ENCODE measurements at regions not wholly inside any gene's neighbourhood (a gene's known extent, or its start where the extent isn't known, plus 50 kb on each side); places are given as distances from the start of the nearest gene placed in this dataset.

DNA sequence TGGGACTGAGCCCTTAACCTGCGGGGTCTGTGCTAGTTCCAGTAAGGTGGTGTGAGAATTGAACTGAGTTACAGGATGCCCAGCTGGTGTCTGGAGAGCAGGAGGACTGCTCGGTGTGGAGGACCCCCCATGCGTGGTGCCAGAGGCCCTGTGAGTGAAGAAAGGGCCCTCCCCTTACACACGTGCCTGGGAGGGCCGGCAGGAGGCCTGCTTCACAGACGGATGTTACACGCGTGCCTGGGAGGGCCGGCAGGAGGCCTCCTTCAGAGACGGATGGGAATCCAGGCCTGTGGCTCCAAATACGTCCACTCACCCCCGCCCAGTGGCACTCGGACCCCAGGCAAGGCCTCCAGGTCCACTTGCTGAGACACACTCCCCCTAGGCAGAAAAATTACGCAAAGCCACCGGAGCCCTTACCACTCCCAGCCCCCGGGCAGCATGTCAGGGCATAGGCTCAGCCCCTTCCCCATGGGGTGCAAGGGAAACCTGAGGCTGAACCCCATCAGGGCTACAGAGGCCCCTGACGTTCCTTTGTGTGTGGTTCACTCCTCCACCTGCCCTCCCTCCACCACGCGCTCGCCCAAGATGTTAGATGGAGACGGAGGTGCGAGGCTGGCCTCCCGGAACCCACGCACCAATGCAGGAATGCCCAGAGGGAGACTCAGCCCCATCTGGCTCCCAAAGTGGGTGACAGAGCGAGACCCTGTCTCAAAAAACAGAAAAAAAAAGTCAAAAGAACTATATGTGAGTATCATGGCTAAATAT lies 227.8 kb downstream of the BRD1 start:
- DNase-seq, result no peak

DNA sequence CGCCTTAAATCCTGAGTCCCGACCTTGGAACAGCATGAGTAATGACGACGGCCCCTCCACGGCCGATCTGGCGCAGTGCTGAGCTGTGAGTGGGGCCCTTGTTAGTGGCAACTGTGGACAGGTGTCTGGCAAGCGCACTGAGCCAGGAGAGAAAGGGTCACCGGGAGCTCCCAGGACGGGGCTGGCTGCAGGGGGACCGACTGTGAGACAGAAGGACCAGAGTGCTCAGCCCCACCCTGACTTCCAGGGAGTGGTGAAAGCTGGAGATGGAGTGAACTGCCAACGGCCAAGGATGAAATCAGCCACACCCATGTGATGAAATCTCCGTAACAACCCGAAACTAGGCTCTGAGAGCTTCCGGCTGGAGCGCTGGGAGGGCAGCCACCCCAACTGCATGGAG lies 228.6 kb downstream of the BRD1 start:
- DNase-seq, result no peak

DNA sequence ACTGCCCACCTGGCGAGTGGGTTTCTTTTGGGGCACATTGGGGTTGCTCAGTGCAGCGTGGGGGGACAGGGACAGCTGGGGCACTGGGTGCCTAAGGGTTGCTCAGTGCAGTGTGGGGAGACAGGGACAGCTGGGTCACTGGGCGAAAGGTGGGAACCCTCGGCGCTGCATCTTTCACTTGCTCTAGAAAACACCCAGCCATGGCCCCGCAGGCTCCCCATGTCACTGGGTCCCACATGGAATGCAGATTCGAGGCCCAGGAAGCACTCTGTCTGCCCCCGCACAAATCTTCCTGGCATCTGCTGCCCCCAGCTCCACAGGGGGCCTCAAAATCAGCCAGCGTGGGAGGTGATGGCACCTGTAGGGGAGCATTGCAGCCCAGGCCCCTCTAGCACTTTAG lies 229.3 kb downstream of the BRD1 start:
- DNase-seq, result no peak

DNA sequence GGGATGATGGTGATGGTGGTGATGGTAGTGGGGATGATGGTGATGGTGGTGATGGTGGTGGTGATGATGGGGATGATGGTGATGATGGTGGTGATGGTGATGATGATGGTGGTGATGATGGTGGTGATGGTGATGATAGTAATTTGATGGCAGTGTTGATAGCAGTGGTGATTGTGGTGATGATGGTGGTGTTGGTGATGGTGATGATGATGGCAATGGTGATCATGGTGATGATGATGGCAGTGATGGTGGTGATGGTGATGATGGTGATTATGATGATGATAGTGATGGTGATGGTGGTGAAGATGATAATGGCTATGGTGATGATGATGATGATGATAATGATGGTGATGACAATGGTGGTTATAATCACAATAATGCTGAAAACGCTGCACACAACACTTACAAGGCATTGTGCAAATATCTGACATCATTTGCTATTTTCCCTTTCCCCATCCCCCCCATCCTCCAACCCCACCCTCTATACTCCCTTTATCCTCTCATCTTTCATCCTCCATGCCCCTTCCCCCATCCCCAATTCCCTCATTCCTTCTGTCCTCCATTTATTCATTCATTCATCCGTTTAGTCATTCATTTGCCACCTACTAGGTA lies 230.1 kb downstream of the BRD1 start:
- no peak for DNase-seq

DNA sequence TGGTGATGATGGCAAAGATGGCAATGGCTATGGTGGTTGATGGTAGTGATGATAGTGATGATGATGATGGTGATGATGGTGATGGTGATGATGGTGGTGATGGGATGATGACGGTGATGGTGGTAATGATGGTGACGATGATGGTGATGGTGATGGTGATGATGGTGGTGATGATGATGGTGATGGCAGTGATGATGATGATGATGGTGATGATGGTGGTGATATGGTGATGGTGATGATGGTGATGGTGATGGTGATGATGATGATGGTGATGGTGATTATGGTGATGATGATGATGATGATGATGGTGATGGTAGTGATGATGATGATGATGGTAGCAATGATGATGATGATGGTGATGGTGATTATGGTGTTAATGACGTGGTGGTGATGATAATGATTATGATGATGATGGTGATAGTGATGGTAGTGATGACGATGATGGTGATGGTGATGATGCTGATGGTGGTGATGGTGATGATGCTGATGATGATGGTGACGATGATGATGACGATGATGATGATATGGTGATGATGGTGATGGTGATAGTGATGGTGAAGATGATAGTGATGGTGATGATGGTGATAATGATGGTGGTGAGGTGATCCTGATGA lies 232.1 kb downstream of the BRD1 start:
- no peak for DNase-seq

DNA sequence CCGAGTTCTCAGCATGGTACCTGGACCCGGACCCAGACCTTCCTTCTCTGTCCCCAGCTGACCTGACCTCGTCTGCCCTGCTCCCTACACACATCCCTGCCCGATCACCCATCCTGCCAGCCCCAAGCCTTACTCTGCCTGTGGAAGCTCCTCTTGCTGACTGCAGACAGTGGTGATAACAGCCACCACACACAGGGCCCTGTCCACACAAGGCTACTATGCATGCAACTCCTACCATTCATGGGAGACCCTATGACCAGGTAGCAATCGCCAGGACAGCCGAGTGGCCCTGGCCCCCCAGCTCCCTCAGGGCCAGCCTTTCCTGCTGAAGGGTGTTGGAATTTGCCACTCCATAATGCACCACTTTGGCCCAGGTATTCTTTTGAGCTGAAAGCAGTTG lies 233.6 kb downstream of the BRD1 start:
- no peak for DNase-seq

DNA sequence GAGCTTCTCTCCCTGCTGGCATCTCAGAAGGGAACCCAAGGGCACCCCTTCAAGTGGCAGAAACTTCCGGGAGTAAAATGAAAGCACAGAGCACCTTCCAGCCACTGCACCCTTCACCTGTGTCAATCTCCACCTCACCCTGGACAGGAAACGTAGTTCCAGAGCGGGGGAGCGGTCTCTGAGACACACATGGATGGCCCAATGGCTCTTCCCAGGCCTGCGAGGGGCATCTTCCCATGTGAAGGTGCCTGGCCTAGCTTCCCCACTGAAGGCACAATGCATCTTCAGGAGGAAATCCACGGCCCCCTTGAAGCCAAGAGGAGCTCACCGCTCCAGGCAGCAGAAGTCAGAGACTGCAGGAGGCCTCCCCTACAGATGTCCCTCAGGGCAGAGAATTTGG lies 234.2 kb downstream of the BRD1 start:
- no peak for DNase-seq

DNA sequence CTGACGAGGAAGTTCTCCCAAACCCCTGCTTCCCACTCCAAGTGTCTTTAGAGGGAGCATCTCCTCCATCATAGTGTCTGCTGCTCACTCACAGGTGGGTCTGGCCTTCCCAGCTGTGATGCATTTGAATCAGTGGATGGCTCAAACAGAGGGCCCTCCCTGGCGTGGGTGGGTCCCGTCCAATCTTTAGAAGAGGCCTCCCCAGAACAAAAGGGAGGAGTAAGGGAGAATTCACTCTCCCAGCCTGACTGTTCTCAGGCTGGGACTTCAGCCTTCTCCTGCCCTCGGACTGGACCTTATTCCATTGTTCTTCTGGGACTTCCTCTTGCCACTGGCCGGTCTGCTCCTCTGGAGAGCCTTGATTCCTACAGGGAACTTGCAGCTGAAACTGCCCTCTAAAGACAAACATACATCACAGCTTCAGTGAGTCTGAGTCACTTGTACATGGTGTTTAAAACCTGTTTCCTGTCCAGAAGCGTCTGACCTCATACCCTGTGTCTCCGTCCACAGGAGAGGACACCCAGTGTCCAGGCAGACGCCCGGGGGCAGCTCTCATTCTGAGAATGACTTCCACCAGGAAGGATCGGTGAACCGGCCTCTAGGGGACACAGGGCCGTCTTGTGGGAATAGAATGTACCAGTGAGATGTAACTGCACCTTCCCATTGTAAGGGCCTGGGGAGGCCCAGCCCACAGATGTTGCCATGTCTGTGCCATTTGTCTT lies 234.7 kb downstream of the BRD1 start:
- DNase-seq, result no peak

DNA sequence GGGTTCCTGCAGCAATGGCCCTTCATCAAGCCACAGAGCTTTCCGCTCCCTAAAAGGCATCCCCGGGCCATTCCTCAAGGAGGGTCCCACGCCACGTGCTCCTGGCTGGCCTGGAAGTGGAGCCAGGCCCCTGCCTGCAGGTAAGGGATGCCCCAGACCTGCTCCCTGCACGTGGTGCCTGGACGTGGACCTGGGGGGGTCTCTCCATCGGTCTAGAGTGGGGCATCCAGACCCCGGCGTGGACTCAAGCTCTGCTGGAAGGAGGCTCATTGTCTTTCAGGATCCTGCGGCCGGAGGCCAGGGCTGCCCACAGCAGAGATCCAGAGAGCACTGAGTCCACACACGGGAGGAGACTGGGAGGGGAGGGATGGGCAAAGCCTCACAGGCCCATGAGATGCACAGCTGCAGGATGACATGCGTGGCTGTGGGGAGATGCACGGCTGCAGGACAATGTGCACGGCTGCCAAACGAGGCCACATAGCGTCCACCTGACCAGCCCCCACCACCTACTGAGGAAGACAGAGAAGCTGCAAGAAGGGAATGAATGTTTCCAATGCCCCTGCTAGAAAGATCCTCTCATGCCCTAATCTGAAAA lies 236.7 kb downstream of the BRD1 start:
- no peak for DNase-seq

DNA sequence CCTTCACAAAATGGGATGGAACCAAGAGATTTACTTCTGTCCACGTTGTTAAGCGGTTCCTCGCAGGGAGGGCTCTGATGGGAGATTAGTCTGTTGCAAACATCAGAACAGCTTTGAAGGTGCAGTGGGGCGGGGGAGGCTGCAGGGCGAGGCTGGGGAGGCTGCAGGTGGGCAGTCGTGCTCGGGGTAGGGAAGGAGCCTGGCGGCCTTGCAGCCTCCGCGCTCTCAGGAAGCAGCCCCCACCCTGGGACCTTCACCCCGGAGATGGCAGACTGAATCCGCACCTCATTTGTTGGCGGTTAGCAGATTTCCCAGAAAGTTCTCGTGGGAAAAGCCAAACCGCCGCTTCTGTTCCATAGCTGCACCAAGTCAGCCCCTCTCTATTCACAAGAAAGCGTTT lies 237.3 kb downstream of the BRD1 start:
- DNase-seq, result no peak

DNA sequence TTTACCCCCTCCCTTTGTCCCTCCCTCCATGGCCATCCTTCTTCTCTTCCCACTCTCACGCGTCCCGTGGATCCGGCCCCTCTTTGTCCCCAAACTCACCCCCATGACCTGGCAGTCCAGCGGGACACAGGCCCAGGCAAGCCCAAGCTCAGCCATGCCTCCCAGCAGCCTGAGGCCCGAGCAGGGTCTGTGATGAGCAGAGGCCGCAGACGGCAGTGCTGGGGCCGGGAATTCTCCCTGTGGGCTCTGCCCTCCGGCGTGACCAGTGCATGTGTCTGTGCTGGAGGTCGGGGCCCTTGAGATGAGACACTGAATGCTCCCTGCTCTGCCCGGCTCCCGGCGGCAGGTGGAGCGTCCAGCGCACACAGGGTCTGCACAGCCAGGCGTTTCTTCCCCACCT lies 237.9 kb downstream of the BRD1 start:
- no peak for DNase-seq

DNA sequence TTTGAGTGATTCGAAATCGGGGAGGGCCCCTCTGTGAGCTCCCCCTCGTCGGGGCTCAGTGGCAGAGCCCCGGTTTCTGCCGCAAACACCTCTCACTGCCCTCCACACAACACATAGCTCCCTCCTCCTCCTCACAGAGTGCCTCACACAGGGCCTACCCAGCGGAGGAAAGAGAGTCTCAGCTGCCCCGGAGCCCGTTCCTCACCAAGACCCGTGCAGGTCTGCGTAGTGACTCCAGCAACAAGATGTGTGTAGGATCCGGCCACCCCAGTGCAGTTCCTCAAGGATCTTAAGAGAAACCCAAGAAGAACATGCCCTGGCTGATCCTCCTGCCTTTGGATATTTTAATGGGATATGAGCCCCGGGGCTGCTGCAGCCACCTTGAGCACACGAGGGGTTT lies 238.4 kb downstream of the BRD1 start:
- DNase-seq, result no peak

DNA sequence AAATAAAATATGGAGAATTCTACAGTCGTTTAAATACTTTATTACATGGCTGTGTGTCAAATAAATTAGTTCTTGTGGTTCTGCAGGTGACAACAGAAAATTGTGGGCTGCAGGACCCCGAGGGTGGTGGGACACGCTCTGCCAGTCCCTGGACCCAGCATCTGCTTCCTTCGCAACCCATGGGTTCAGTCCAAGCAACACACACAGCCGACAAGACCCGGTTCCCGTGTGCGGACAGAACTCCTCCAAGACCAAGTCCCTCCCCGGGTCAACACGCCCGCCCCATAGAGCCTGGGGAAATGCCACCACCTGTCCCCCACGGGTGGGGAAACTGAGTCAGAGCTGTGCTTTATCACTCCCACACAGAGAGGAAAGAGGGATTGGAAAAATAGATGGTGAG lies 238.9 kb downstream of the BRD1 start:
- no peak for DNase-seq

DNA sequence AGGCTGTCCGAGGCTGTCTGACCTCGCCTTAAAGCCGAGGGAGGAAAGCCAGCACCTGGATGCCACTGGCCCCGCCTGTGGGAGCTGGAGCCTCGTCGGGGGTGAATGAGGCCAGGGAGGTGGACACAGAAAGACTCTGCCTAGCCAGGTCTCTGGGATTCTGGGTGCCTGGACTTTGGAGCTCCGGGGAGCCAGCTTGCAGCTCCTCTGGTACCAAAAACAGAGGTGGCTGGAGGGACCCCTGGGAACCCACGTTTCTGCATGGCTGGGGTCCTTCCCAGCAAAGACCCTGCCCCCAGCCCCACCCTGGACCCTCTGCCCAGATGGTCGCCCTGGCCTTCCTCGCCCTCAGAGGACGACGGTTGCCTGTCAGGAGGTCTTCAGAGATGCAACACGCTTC lies 239.7 kb downstream of the BRD1 start:
- DNase-seq, result no peak

DNA sequence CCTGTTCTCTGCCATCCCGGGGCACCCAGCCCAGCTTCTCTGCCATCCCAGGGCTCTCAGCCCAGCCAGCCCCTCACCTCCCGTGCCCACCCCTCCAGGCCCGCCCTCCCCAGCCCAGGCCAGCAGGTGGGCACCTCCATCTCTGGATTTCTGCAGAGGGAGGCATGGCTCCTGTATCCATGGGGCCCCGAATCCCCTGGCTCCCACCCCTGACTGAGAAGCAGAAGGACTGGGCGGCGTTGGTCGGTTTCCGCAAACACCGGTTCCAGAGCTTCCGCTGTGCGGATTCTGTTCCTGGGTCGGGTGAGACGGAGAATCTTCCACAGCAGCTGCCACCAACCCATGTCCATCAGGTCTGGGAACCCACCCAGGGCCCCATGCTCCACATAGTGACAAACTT lies 240.3 kb downstream of the BRD1 start:
- DNase-seq, result no peak

DNA sequence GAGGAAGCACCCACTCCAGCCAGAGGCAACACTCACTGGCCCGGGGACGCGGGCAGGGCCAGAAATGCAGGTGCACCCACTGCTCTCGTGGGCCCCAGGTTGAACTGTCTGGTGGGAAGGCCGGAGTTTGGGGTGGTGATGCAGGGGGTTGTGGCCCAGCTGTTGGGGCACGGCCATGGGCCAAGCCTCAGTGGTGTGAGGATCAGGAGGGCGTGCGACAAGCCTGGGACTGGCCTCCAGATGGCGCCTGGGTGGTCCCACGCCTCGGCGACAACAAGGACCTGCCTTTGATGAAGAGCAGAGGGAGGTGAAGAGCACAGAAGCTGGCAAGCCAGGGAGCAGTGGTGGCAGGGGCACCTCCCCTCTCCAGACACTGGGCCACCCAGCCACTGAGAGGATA lies 240.8 kb downstream of the BRD1 start:
- no peak for DNase-seq

DNA sequence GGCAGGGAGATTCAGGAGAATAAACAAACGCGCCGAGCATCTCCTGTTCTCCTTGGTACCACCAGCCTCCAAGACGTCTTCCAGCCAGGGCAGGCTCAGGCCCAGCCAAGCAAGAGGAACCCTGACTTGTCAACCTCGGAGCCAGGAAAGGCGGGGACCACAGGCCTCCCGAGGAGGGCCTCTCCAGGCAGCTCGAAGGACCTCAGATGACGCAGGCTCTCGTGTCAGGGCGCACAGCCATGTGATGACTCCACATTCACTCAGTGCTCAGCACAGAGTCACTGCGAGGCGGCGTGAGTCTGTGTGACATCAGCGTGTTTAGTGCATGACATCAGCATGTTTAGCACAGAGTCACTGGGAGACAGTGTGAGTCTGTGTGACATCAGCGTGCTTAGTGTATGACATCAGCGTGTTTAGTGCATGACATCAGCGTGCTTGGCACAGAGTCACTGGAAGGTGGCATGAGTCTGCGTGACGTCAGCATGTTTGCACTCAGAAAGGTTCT lies 241.4 kb downstream of the BRD1 start:
- no peak for DNase-seq

DNA sequence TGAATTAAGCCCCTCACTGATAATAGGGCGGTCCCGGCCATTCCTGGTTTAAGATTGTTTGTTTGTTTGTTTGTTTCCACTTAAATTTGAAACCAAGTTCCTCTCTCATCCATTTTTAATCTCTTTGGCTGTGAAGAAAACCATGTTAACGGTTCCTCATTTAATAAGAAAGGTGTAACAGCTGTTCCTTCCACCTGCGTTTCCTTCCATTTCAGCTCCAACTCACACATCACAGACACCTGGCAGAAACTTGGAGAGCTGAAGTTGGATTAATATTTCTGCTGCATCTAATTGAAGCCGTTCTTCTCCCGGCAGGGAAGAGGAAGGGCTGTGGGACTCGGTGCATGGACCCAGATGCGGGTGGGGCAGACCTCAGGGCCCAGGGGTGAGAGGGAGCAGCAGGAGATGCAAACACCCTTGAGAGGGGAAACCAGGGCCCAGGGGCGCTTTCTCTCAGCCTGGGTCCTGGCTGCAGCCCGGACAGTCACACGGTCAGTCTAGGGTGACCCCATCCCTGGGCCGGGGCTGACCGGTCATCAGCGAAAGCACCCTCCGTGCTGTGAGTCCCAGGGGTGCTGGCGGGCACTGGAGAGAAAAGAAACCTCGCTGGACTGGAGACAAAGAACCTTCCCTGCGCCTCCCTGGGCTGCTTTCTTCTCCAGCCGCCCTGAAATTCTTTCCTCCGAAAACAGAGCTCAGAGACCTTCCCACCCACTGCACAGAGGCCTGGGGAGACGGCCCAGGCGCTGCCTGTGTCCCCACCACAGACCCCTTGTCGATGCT lies 242.0 kb downstream of the BRD1 start:
- DNase-seq, result no peak

DNA sequence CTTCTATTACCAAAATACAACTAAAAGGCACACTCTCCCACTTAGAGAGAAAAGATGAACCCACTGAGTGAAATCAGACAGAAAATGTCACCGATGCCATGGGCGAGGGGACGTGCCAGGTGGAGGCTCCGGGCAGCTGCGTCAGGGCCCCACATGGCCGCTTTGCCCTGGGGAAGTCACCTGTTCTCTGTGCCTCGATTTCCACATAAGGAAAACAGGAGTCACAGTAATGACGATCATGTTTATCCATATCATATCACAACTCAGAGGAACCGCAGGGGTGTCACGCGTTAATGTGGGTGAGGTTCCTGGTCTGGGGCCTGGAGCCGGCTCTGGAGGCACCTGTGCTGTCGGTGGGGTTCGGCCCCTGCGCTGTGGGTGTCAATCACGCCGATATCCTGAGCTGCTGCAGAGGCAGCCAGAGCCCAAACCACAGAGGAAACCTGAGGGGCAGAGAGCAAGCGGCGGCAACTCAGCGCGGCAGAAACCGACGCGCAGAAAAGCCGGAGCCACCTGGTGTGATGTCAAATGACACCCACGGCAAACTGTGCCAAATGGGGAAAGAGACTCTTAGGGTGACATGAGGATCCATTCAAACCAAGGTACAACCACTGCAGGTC lies 243.7 kb downstream of the BRD1 start:
- DNase-seq, result no peak

DNA sequence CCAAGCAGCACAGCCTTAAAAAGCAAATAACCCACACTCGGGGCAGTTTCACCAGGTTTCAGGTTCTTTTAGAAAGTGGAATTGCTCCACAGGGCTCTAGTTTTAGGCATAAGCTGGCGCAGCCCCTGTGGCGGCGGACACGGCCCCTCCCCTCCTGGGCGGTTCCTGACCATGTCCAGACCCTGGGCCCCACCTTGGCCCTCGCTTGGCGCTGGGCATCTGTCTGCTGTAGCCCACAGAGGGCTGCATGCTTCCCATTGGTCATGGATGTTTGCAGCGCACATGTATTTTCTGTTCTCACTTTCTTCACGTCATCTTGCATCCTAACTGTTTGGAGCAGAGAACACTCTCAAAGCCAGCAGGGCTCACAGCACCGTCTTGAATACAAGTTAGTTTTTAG lies 244.3 kb downstream of the BRD1 start:
- no peak for DNase-seq

DNA sequence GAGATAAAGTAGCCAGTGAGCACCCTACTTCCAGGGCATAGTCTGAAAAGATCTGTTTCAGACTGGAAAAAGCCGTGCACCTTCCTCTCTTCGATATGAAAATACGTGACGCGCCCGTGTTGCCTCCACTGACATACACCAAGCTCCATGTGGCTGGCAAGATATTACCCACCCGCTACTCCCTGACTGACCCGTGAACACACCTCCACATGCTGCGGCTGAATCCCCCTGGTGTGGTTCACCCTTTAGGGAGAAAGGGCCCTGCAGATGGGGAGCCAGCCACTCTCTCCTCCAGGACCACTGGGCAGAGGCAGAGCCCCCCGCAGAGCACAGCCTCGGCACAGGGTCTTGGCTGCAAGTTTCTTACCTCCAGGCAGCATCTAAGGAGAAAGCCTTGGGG lies 245.0 kb downstream of the BRD1 start:
- DNase-seq, result no peak

DNA sequence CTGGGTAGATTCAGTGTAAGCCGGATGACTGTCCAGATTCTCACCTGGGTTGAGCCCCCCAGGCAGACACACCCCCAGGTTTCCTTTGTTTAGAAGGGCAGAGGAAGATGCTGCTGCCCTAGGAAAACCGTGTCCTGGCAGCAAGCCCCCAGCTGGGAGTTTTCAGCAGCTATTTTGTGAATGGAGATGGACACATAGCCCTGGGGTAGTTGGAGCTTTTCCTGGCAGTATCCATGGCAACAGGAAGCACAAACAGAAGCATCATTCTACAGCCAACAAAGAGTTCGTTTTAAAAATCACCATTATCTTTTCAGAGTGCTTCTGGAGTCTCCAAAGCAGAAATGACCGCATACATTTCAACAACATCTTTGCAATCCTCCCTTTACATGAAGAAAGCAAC lies 245.5 kb downstream of the BRD1 start:
- DNase-seq, result no peak

Measured in NCI-H1048 (cell line).